Type B pancreatic cell (in vitro differentiated cells): ENCODE measurements at regions not wholly inside any gene's neighbourhood (a gene's known extent, or its start where the extent isn't known, plus 50 kb on each side); places are given as distances from the start of the nearest gene placed in this dataset.
"Not testable (repeated sequence)": the region's sequence is repeated elsewhere in the genome, so short reads cannot be mapped to it uniquely, and the experiment has no call there.

Experiments
- DNase-seq: peaks from one replicate; pipeline ENCODE4 v3.0.0; 2021; ENCODE audit warnings: mixed read lengths; ENCODE audit not compliant: unreplicated experiment; ENCODE audit errors: extremely low spot score
- H3K27ac Mint-ChIP-seq: 2 replicates; pipeline ENCODE4 v1.8.0; 2021; ENCODE audit warnings: mild to moderate bottlenecking, mixed read lengths
- H3K27me3 Mint-ChIP-seq: 2 replicates; pipeline ENCODE4 v1.8.0; 2021; ENCODE audit warnings: mixed read lengths
- H3K36me3 Mint-ChIP-seq: 2 replicates; pipeline ENCODE4 v1.8.0; 2021; ENCODE audit warnings: mixed read lengths
- H3K4me1 Mint-ChIP-seq: one replicate; pipeline ENCODE4 v1.8.0; 2021; ENCODE audit warnings: mixed read lengths; ENCODE audit not compliant: unreplicated experiment
- H3K4me3 Mint-ChIP-seq: 2 replicates; pipeline ENCODE4 v1.8.0; 2021; ENCODE audit warnings: mild to moderate bottlenecking, mixed read lengths
- H3K9me3 Mint-ChIP-seq: 2 replicates; pipeline ENCODE4 v1.8.0; 2021; ENCODE audit warnings: mixed read lengths
- TF ChIP-seq, protein P1 (sequence below): fragments of 200-600 bp; sonication (generic); conservative IDR thresholded peaks from 2 replicates; pipeline ENCODE4 v1.5.0; 2021; ENCODE audit warnings: antibody characterized with exemption, mild to moderate bottlenecking

DNA sequence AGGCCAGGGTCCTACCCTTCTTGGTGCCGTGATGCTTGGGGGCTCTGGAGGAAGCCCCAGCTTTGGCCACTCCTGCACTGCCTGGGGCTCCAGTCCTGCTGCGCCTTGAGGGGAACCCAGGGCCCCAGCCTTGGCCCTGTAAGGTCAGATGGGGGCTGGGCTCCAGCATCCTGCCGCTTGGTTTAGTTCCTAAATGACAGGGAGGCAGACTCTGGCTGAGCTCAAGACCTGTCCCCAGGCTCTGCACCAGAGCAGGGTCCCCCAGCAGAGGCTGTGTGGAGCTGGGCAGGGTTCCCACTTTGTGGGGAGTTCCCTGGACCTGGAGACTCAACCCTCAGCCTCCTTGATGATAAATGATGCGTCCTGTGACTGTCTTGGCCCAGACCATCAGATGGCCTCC, 395.4 kb downstream of the TMEM121 start:
- H3K36me3 Mint-ChIP-seq, H3K27ac Mint-ChIP-seq, H3K4me1 Mint-ChIP-seq, H3K9me3 Mint-ChIP-seq, DNase-seq, H3K27me3 Mint-ChIP-seq, H3K4me3 Mint-ChIP-seq: not testable (repeated sequence)

DNA sequence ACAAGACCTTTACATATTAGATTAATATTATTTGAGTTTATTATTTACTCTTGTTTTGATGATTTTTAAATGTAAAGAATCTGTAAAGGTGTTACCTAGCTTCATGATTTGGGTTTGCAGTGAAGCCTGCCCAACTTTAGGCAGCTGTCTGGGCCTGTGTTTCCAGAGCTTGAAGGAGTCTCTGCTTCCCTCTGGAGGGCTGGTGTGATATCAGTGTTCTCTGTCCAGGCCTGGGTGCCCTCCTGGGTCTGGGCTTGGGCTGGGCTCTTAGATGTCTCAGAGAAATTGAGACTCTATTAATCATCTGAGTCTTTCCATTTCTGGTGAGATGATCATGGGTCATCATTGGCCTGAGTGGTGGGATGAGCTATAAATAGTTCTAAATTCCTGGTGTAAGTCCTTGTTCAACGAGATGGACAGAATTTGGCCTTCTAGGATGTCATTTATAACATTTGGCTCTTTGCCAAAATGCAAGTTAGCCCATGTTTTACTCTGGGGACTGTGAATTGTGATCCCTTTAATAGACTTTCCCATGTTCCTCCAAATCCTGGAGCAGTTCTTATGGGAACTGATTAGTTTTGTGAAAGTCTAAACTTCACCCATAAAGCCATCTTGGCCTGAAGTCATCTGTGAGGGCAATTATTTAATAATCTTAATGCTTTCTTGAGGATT, 397.3 kb downstream of the TMEM121 start:
- not testable (repeated sequence) for H3K27ac Mint-ChIP-seq, H3K9me3 Mint-ChIP-seq, DNase-seq, H3K36me3 Mint-ChIP-seq, H3K4me3 Mint-ChIP-seq, H3K27me3 Mint-ChIP-seq, H3K4me1 Mint-ChIP-seq

DNA sequence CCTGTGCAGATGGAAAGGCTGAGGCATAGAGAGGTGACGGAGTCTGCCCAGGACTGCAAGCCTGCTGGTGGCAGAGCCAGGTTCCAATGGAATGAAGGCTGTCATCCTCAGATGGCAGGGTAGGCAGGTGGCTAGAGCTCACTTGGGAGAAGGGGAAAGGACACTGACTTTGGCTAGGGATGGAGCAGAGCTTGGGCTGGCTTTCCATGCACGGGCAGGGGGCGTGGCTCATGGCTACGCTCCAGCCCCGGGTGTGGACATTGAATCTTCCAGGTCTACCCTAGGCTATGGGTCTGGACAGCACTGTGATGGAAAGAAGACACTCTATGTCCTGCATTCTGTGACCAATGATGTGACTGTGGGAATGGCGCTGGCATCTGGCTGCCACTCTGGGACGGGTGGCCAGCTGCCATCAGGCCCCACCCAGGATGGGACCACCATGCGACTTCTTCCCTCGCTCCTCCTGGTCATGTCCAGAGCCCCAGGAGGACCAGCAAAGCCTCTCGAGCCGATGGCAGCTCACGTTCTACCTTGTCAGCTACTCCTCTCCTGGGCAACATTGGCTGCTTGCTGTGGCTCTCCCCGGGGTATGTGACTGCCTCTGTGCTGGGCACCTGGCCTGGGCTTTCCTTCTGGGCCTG, 398.7 kb downstream of the TMEM121 start:
- H3K27ac Mint-ChIP-seq = no peak overlapping the region
- no peaks in the 10 kb centered on the region for H3K36me3 Mint-ChIP-seq
- no peak overlapping the region for H3K4me3 Mint-ChIP-seq
- no peak for DNase-seq
- TF ChIP-seq, protein P1, sequence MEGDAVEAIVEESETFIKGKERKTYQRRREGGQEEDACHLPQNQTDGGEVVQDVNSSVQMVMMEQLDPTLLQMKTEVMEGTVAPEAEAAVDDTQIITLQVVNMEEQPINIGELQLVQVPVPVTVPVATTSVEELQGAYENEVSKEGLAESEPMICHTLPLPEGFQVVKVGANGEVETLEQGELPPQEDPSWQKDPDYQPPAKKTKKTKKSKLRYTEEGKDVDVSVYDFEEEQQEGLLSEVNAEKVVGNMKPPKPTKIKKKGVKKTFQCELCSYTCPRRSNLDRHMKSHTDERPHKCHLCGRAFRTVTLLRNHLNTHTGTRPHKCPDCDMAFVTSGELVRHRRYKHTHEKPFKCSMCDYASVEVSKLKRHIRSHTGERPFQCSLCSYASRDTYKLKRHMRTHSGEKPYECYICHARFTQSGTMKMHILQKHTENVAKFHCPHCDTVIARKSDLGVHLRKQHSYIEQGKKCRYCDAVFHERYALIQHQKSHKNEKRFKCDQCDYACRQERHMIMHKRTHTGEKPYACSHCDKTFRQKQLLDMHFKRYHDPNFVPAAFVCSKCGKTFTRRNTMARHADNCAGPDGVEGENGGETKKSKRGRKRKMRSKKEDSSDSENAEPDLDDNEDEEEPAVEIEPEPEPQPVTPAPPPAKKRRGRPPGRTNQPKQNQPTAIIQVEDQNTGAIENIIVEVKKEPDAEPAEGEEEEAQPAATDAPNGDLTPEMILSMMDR = no peak
- H3K9me3 Mint-ChIP-seq = peaks cover 4% of the 10 kb centered on the region
- H3K4me1 Mint-ChIP-seq = no peaks in the 10 kb centered on the region
- no peaks in the 10 kb centered on the region for H3K27me3 Mint-ChIP-seq

DNA sequence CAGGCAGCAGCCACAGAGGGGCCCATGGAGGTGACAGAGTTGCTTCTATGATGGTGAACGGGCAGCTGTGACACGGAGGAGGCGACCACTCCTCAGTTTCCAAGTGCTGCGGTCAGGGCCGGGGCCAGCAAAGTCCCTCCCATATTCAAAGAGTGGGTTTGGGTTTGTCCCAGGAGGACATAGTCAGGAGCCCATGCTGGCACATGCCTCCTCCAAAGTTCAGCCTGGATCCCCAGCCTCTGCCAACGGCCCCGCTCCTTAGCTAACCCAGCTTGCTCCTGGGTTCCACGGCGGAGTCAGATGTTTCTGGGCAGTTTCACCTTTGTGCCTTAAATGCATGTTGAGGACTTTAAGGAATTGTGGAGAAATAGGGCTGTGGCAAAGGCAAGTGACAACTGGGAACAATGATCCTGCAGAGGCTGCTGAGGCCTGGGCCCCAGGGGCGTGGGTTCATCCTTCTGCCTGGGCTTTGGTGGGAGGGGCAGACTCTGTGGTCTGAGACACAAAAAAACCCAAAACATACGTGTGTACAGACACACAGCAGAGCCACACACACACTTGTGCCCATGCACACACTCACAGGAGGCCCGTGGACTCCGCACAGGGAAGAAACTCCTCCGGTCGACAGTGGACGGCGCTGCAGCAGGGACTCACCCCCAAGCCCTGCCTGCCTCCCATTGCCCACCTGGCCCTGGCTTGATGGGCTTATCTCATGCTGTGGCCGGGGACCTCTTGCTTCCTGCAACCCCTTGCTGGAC, 399.4 kb downstream of the TMEM121 start:
- H3K4me3 Mint-ChIP-seq = no peak overlapping the region
- no peaks in the 10 kb centered on the region for H3K4me1 Mint-ChIP-seq
- H3K9me3 Mint-ChIP-seq = peaks cover 4% of the 10 kb centered on the region
- H3K36me3 Mint-ChIP-seq = no peaks in the 10 kb centered on the region
- H3K27me3 Mint-ChIP-seq = no peaks in the 10 kb centered on the region
- no peak overlapping the region for H3K27ac Mint-ChIP-seq
- TF ChIP-seq, protein P1 = no peak
- no peak for DNase-seq

DNA sequence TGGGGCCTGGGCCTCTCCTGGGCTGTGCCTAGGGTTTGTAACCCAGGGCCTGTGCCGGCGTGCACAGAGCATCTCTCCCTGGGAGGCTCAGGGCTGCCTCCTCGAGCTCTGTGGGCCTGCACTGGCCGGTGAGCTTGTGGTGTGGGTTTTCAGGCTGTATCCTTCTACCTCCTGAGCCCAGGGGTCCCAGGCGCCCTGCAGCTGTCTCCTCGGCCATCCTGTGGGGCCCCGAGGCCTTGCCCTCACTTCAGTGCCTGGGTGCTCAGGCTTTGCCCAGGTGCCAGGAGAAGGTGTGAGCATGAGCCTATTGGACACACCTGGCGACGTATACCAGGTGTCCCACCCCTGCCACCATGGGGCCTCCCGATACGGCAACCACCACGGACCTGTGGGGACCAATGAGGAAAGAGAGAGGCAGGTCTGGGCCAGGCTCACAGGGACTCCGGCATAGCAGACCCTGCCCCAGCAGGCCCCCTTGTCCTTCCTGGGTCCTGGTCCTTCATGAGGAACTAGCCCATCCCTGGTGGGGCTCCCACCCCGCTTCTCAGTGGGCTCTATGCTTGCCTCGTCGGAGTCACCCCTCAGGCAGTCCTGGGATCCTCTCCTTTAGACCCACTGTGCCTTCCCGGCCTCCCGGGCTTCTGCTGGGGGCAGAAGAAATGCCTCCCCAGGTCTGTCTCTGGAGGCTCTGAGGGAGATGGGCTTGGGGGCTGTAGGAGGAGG, 400.2 kb downstream of the TMEM121 start:
- peaks cover 4% of the 10 kb centered on the region for H3K9me3 Mint-ChIP-seq
- no peak for DNase-seq

More for the DNA sequence above, 400.2 kb downstream of the TMEM121 start:
- H3K36me3 Mint-ChIP-seq = no peaks in the 10 kb centered on the region
- H3K27ac Mint-ChIP-seq = no peak overlapping the region
- no peaks in the 10 kb centered on the region for H3K4me1 Mint-ChIP-seq
- H3K4me3 Mint-ChIP-seq = no peak overlapping the region
- TF ChIP-seq, protein P1 = no peak
- H3K27me3 Mint-ChIP-seq = no peaks in the 10 kb centered on the region
